GM12878 (cell line): ENCODE measurements at regions not wholly inside any gene's neighbourhood (a gene's known extent, or its start where the extent isn't known, plus 50 kb on each side); places are given as distances from the start of the nearest gene placed in this dataset.

Experiments
- ATAC-seq: fragments of 200-7000 bp; cut with Tn5 transposase; 3 replicates; pipeline ENCODE4 v1.9.1; 2020; ENCODE audit warnings: mild to moderate bottlenecking, moderate library complexity
- BruUV-seq: library from RNA; stranded (reverse); fragments of 400-500 nt; replicated peaks from 2 replicates; lab custom pipeline; 2021; lab: Mats Ljungman, UMichigan
- CTCF ChIA-PET: fragments of 300-600 bp; sonication (Branson Sonifier 250); formaldehyde crosslinking; extraction: SDS; loops from one replicate; lab custom pipeline; 2021; ENCODE audit warnings: inconsistent platforms; lab: Yijun Ruan, JAX
- POLR2A ChIA-PET: fragments of 350-600 bp; formaldehyde crosslinking; extraction: SDS; loops from one replicate; lab custom pipeline; 2021; ENCODE audit warnings: inconsistent platforms; lab: Charles Lee
- RAD21 ChIA-PET: fragments of 300-600 bp; sonication (Branson Sonifier 250); formaldehyde crosslinking; loops from one replicate; lab custom pipeline; 2023; ENCODE audit warnings: antibody characterized with exemption; ENCODE audit not compliant: unreplicated experiment; lab: Charles Lee
- SMC1A ChIA-PET: fragments of 300-600 bp; sonication (Branson Sonifier 250); formaldehyde crosslinking; loops from one replicate; lab custom pipeline; 2023; ENCODE audit not compliant: unreplicated experiment, uncharacterized antibody; lab: Charles Lee
- DNase-seq: peaks from one replicate; pipeline ENCODE4 v3.0.0-alpha.2; 2011; ENCODE audit warnings: low read depth, low spot score
- FAIRE-seq: peaks from 3 replicates; lab custom pipeline; 2011; peaks lifted over from hg19 to GRCh38; lab: Jason Lieb, UNC
- H2AFZ ChIP-seq: 2 replicates; pipeline ENCODE4 v1.6.0; 2011; ENCODE audit warnings: low read depth, low read length, control low read depth; ENCODE audit not compliant: control insufficient read depth
- H3K27ac ChIP-seq: 2 replicates; pipeline ENCODE4 v1.5.1; 2011; ENCODE audit warnings: control low read depth; ENCODE audit not compliant: control insufficient read depth, insufficient read depth
- H3K27me3 ChIP-seq, 2 experiments: replicated peaks in 1 of 2; 2 replicates each; pipeline versions ENCODE4 v1.6.0 to v1.6.1; 2011; ENCODE audit warnings: low read length in 1 of 2; ENCODE audit not compliant: control insufficient read depth in 2 of 2, insufficient read depth in 2 of 2
- H3K36me3 ChIP-seq, 2 experiments: 2 replicates each; pipeline ENCODE4 v1.5.1; 2011; ENCODE audit warnings: low read length in 1 of 2; ENCODE audit not compliant: control insufficient read depth in 2 of 2, insufficient read depth in 2 of 2
- H3K4me1 ChIP-seq: 2 replicates; pipeline ENCODE4 v1.6.1; 2011; ENCODE audit warnings: mild to moderate bottlenecking, low read length, moderate library complexity, mixed read lengths; ENCODE audit not compliant: control insufficient read depth, insufficient read depth
- H3K4me2 ChIP-seq: 2 replicates; pipeline ENCODE4 v1.6.0; 2011; ENCODE audit warnings: control low read depth; ENCODE audit not compliant: control insufficient read depth, insufficient read depth
- H3K4me3 ChIP-seq: fragments of 200-600 bp; sonication (generic); 2 replicates; pipeline ENCODE4 v1.5.1; 2016
- H3K79me2 ChIP-seq: 2 replicates; pipeline ENCODE4 v1.6.0; 2011; ENCODE audit warnings: low read length; ENCODE audit not compliant: control insufficient read depth, insufficient read depth
- H3K9ac ChIP-seq: 2 replicates; pipeline ENCODE4 v1.8.0; 2011; ENCODE audit warnings: low read length, control low read depth, mixed read lengths; ENCODE audit not compliant: control insufficient read depth, insufficient read depth
- H3K9me3 ChIP-seq: replicated peaks from 3 replicates; pipeline ENCODE4 v1.5.1; 2011; ENCODE audit warnings: mild to moderate bottlenecking, low read length; ENCODE audit not compliant: control insufficient read depth, insufficient read depth
- H4K20me1 ChIP-seq: 2 replicates; pipeline ENCODE4 v1.6.0; 2011; ENCODE audit not compliant: control insufficient read depth, insufficient read depth
- BMI1 ChIP-seq: fragments of 450-650 bp; IDR thresholded peaks from 2 replicates; pipeline ENCODE4 v1.6.1; 2016; ENCODE audit warnings: mild to moderate bottlenecking, moderate library complexity, borderline replicate concordance
- CHD4 ChIP-seq: fragments of 200-600 bp; sonication (generic); IDR thresholded peaks from 2 replicates; pipeline ENCODE4 v1.6.1; 2016; ENCODE audit warnings: mild to moderate bottlenecking
- CREM ChIP-seq: IDR thresholded peaks from 2 replicates; pipeline ENCODE4 v1.6.1; 2014; ENCODE audit warnings: antibody characterized with exemption, low read depth
- IKZF1 ChIP-seq: fragments of 450-650 bp; conservative IDR thresholded peaks from 2 replicates; pipeline ENCODE4 v1.6.1; 2017; ENCODE audit warnings: antibody characterized with exemption, mild to moderate bottlenecking
- JUNB ChIP-seq: IDR thresholded peaks from 2 replicates; pipeline ENCODE4 v1.6.1; 2016; ENCODE audit warnings: antibody characterized with exemption, mild to moderate bottlenecking
- LARP7 ChIP-seq: fragments of 450-650 bp; IDR thresholded peaks from 2 replicates; pipeline ENCODE4 v1.6.1; 2017; ENCODE audit warnings: mild to moderate bottlenecking
- NBN ChIP-seq: fragments of 450-650 bp; IDR thresholded peaks from 2 replicates; pipeline ENCODE4 v1.6.1; 2016
- PML ChIP-seq: IDR thresholded peaks from 2 replicates; pipeline ENCODE4 v1.6.1; 2012; ENCODE audit warnings: low read length, inconsistent platforms
- RCOR1 ChIP-seq: conservative IDR thresholded peaks from 2 replicates; pipeline ENCODE4 v1.6.1; 2012; ENCODE audit warnings: low read depth, low read length, improper control_type of control experiment
- SUPT20H ChIP-seq: IDR thresholded peaks from 2 replicates; pipeline ENCODE4 v1.6.1; 2011; ENCODE audit warnings: low read depth, mild to moderate bottlenecking, low read length, moderate library complexity, borderline replicate concordance; ENCODE audit not compliant: control insufficient read depth
- ZNF384 ChIP-seq: IDR thresholded peaks from 2 replicates; pipeline ENCODE4 v1.6.1; 2012; ENCODE audit warnings: low read depth, mild to moderate bottlenecking, low read length, improper control_type of control experiment, borderline replicate concordance
- WGBS: methylation state at CpG from one replicate; pipeline ENCODE4 v1.1.6; 2016; ENCODE audit warnings: low lambda C conversion rate; ENCODE audit not compliant: insufficient replicate concordance, insufficient coverage; ENCODE audit errors: missing lambda C conversion rate; 5-methylcytosine and 5-hydroxymethylcytosine counted together
- in situ Hi-C: fragments of 300-500 bp; cut with MboI; formaldehyde crosslinking; loops from 9 replicates; pipeline ENCODE4 v1.14.3; 2018; ENCODE audit warnings: mixed read lengths
- intact Hi-C: fragments of 100-400 bp; cut with micrococcal nuclease; formaldehyde crosslinking; loops from one replicate; pipeline ENCODE4 v1.14.2; 2022; ENCODE audit not compliant: unreplicated experiment
- TF ChIP-seq, protein P1 (sequence below): fragments of 450-650 bp; IDR thresholded peaks from 2 replicates; pipeline ENCODE4 v1.6.1; 2017; ENCODE audit warnings: low read depth, mild to moderate bottlenecking, moderate library complexity
- TF ChIP-seq, protein P2 (sequence below): IDR thresholded peaks from 2 replicates; pipeline ENCODE4 v1.6.1; 2012; ENCODE audit warnings: low read depth, low read length, improper control_type of control experiment
- TF ChIP-seq, protein P3 (sequence below): fragments of 450-650 bp; IDR thresholded peaks from 2 replicates; pipeline ENCODE4 v1.6.1; 2018; ENCODE audit warnings: borderline replicate concordance, mild to moderate bottlenecking; ENCODE audit not compliant: partially characterized antibody
- TF ChIP-seq, protein P4 (sequence below): IDR thresholded peaks from 2 replicates; pipeline ENCODE4 v1.6.1; 2012; ENCODE audit warnings: improper control_type of control experiment, low read depth, low read length; ENCODE audit not compliant: insufficient replicate concordance

DNA sequence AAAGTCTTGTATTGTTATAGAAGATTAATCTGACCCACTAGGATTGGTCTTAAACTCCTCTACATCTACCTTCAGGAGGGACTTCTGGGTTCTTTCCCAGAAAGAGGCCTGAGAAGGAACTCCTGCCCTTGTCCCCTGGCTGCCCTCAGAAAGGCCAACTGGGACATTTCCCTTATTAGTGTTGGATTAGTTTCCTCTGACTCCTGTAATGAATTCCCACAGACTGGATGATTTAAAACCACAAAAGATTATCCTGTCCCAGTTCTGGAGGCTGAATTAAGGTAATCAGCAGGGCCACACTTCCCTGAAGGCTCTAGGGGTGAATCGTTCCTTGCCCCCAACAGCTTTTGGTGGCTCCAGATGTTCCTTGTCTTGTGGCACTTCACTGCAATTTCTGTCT lies 102.8 kb upstream of the NMNAT3 start:
- ChIA-PET SMC1A (no interaction called here), CTCF (no interaction called here), POLR2A (no interaction called here), RAD21 (no interaction called here)
- ATAC-seq = no peak
- no peak for FAIRE-seq
- WGBS = 0% methylated on average over 1 of the region's 1 CpG
- no peaks in the 10 kb centered on the region for H3K9me3 ChIP-seq
- H3K27me3 ChIP-seq = no peaks in the 10 kb centered on the region
- no peak overlapping the region for H3K9ac ChIP-seq
- H3K4me2 ChIP-seq = no peak overlapping the region
- no peak for TF ChIP-seq PML
- TF ChIP-seq, protein P1, sequence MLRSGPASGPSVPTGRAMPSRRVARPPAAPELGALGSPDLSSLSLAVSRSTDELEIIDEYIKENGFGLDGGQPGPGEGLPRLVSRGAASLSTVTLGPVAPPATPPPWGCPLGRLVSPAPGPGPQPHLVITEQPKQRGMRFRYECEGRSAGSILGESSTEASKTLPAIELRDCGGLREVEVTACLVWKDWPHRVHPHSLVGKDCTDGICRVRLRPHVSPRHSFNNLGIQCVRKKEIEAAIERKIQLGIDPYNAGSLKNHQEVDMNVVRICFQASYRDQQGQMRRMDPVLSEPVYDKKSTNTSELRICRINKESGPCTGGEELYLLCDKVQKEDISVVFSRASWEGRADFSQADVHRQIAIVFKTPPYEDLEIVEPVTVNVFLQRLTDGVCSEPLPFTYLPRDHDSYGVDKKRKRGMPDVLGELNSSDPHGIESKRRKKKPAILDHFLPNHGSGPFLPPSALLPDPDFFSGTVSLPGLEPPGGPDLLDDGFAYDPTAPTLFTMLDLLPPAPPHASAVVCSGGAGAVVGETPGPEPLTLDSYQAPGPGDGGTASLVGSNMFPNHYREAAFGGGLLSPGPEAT = no peak
- TF ChIP-seq, protein P2, sequence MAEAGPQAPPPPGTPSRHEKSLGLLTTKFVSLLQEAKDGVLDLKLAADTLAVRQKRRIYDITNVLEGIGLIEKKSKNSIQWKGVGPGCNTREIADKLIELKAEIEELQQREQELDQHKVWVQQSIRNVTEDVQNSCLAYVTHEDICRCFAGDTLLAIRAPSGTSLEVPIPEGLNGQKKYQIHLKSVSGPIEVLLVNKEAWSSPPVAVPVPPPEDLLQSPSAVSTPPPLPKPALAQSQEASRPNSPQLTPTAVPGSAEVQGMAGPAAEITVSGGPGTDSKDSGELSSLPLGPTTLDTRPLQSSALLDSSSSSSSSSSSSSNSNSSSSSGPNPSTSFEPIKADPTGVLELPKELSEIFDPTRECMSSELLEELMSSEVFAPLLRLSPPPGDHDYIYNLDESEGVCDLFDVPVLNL = no peak
- TF ChIP-seq, protein P3, sequence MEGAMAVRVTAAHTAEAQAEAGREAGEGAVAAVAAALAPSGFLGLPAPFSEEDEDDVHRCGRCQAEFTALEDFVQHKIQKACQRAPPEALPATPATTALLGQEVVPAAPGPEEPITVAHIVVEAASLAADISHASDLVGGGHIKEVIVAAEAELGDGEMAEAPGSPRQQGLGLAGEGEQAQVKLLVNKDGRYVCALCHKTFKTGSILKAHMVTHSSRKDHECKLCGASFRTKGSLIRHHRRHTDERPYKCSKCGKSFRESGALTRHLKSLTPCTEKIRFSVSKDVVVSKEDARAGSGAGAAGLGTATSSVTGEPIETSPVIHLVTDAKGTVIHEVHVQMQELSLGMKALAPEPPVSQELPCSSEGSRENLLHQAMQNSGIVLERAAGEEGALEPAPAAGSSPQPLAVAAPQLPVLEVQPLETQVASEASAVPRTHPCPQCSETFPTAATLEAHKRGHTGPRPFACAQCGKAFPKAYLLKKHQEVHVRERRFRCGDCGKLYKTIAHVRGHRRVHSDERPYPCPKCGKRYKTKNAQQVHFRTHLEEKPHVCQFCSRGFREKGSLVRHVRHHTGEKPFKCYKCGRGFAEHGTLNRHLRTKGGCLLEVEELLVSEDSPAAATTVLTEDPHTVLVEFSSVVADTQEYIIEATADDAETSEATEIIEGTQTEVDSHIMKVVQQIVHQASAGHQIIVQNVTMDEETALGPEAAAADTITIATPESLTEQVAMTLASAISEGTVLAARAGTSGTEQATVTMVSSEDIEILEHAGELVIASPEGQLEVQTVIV = no peak
- no peak for TF ChIP-seq JUNB
- TF ChIP-seq SUPT20H = no peak
- no peak for TF ChIP-seq ZNF384
- TF ChIP-seq IKZF1 = no peak
- TF ChIP-seq RCOR1 = no peak
- TF ChIP-seq, protein P4, sequence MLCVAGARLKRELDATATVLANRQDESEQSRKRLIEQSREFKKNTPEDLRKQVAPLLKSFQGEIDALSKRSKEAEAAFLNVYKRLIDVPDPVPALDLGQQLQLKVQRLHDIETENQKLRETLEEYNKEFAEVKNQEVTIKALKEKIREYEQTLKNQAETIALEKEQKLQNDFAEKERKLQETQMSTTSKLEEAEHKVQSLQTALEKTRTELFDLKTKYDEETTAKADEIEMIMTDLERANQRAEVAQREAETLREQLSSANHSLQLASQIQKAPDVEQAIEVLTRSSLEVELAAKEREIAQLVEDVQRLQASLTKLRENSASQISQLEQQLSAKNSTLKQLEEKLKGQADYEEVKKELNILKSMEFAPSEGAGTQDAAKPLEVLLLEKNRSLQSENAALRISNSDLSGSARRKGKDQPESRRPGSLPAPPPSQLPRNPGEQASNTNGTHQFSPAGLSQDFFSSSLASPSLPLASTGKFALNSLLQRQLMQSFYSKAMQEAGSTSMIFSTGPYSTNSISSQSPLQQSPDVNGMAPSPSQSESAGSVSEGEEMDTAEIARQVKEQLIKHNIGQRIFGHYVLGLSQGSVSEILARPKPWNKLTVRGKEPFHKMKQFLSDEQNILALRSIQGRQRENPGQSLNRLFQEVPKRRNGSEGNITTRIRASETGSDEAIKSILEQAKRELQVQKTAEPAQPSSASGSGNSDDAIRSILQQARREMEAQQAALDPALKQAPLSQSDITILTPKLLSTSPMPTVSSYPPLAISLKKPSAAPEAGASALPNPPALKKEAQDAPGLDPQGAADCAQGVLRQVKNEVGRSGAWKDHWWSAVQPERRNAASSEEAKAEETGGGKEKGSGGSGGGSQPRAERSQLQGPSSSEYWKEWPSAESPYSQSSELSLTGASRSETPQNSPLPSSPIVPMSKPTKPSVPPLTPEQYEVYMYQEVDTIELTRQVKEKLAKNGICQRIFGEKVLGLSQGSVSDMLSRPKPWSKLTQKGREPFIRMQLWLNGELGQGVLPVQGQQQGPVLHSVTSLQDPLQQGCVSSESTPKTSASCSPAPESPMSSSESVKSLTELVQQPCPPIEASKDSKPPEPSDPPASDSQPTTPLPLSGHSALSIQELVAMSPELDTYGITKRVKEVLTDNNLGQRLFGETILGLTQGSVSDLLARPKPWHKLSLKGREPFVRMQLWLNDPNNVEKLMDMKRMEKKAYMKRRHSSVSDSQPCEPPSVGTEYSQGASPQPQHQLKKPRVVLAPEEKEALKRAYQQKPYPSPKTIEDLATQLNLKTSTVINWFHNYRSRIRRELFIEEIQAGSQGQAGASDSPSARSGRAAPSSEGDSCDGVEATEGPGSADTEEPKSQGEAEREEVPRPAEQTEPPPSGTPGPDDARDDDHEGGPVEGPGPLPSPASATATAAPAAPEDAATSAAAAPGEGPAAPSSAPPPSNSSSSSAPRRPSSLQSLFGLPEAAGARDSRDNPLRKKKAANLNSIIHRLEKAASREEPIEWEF = no peak
- TF ChIP-seq BMI1 = no peak
- TF ChIP-seq NBN = no peak
- no peak for TF ChIP-seq CREM
- TF ChIP-seq CHD4 = no peak
- no peak for TF ChIP-seq LARP7
- H2AFZ ChIP-seq = no peak overlapping the region
- no peak for DNase-seq
- intact Hi-C loops (no loop called here), in situ Hi-C loops (no loop called here)
- H3K4me3 ChIP-seq = no peak overlapping the region
- no peak overlapping the region for H3K27ac ChIP-seq
- no peaks in the 10 kb centered on the region for H3K36me3 ChIP-seq
- no peaks in the 10 kb centered on the region for H3K4me1 ChIP-seq
- no peaks in the 10 kb centered on the region for H4K20me1 ChIP-seq
- no TSS peak for BruUV-seq
- H3K79me2 ChIP-seq = no peaks in the 10 kb centered on the region
